ENCODE measurements at regions not wholly inside any gene's neighbourhood (a gene's known extent, or its start where the extent isn't known, plus 50 kb on each side); places are given as distances from the start of the nearest gene placed in this dataset.
"Not testable (repeated sequence)": the region's sequence is repeated elsewhere in the genome, so short reads cannot be mapped to it uniquely, and the experiment has no call there.

DNA sequence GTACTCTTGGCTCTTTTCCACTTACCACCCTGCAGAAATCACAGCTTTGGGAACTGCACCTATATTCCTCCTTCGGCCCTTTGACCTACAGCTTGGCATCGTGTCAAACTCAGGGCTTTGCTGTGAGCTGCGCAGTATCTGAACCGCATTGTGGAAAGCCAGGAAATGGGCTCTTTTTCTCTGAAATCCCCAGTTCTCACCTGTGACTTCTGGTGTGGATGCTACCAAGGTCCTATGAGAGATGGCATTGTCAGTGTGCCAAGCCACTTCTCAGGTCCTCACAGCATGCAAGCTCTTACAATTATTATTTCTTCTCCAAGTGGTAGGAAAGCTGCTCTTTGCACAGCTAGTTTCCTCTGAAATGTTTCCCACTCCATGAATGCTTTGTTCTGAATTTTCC lies 450.6 kb upstream of the TBL1XR1 start:
- Mint-ChIP-seq H3K27me3 (ENCODE audit: low read depth) (no peaks in the 10 kb centered on the region), H3K36me3 (ENCODE audit: low read depth) (no peaks in the 10 kb centered on the region)
- TF ChIP-seq, protein P1, sequence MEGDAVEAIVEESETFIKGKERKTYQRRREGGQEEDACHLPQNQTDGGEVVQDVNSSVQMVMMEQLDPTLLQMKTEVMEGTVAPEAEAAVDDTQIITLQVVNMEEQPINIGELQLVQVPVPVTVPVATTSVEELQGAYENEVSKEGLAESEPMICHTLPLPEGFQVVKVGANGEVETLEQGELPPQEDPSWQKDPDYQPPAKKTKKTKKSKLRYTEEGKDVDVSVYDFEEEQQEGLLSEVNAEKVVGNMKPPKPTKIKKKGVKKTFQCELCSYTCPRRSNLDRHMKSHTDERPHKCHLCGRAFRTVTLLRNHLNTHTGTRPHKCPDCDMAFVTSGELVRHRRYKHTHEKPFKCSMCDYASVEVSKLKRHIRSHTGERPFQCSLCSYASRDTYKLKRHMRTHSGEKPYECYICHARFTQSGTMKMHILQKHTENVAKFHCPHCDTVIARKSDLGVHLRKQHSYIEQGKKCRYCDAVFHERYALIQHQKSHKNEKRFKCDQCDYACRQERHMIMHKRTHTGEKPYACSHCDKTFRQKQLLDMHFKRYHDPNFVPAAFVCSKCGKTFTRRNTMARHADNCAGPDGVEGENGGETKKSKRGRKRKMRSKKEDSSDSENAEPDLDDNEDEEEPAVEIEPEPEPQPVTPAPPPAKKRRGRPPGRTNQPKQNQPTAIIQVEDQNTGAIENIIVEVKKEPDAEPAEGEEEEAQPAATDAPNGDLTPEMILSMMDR (IDR thresholded peaks at IDR 0.05; ENCODE audit: unreplicated experiment in 3 of 3): no peak

DNA sequence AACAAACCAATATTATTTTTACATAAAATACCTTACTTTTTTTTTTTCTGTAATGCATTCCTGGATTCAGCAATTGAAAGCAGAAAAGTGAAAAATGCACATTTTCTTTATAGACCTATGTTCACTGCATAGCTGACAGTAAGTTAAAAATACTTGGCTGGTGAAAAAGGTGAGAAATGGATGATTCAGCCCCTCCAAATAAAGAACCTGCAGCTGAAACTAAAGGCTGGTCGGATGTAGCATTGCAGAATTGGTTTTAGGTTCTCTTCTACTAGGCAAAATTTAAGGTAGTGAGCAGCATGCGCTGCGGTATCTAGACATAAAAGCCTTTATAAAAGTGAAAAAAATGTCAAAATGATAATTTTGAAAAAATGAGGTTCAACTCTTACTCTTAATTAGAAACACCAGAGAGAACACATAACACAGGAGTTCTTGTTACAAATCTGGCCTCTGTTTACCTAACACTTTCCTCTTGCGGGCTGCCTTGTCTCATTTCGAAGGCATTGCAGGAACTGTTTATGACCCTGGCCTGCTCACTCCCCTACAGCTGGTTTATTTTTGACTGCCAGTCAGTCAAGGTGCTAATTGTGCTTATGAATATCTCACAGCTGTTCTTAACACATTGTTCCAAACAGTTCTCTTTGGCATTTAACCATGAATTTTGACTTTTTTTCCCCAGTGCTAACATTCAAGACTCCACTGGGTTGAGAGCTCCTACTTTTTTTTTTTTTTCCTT lies 455.4 kb upstream of the TBL1XR1 start:
- Mint-ChIP-seq H3K9me3 (peaks cover 7% of the 10 kb centered on the region), H3K4me3 (no peak overlapping the region), H3K4me1 (peaks cover 30% of the 10 kb centered on the region)

More for the DNA sequence above, 450.6 kb upstream of the TBL1XR1 start:
- Mint-ChIP-seq H3K4me3 (no peak overlapping the region), H3K4me1 (peaks cover 42% of the 10 kb centered on the region), H3K27ac (no peak overlapping the region), H3K9me3 (no peaks in the 10 kb centered on the region)

DNA sequence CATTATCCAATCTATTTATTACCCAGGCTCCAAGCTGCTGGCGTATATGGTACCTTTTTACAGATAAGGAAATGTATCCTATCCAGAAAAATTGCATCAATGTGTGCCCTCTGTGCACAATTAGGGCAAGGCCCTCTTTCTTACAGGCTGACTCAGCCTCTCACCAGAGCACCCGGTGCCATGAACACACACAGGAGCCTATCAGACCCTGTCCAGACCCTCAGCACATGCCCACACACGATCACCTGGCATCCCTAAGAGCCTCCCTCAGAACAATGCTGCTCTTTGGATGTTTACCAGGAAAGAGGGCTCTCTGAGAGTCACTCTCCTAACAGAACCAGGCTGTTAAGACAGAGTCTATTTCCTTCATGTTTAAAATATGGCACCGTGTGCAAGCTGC lies 460.0 kb upstream of the TBL1XR1 start:
- TF ChIP-seq, protein P1 (IDR thresholded peaks at IDR 0.05; ENCODE audit: unreplicated experiment in 3 of 3): no peak
- Mint-ChIP-seq H3K4me3 (no peak overlapping the region), H3K9me3 (peaks cover 13% of the 10 kb centered on the region), H3K27ac (peak overlapping the region in 2 of 3 experiments; percentile 44 to 58), H3K27me3 (ENCODE audit: low read depth) (no peaks in the 10 kb centered on the region), H3K4me1 (peaks cover 24% of the 10 kb centered on the region), H3K36me3 (ENCODE audit: low read depth) (no peaks in the 10 kb centered on the region)

More for the DNA sequence above, 455.4 kb upstream of the TBL1XR1 start:
- no peaks in the 10 kb centered on the region for H3K36me3 Mint-ChIP-seq (ENCODE audit: low read depth)
- peak overlapping the region in 1 of 3 experiments; percentile 58 for H3K27ac Mint-ChIP-seq
- H3K27me3 Mint-ChIP-seq (ENCODE audit: low read depth): no peaks in the 10 kb centered on the region
- TF ChIP-seq, protein P1 (IDR thresholded peaks at IDR 0.05; ENCODE audit: unreplicated experiment in 3 of 3): no peak

DNA sequence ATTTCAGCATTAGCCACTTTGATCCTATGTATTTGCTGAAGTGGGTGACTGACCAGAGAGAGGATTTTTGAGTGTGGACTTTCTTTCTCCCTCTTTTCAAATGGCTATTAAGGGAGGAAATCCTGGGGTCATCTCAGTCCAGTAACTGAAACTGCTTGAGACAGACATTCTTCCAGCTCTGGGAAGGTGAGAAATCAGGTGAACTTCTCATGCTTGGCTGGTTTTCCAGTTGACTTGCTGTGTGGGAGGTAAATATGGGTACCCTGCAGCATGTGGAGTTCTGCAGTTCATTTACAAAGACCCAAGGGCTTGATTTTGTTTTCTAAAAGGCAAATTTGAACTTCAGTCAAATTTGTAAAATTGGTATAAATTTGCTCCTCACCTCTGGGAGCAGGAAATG lies 461.1 kb upstream of the TBL1XR1 start:
- Mint-ChIP-seq H3K27me3 (ENCODE audit: low read depth) (no peaks in the 10 kb centered on the region), H3K4me1 (peaks cover 15% of the 10 kb centered on the region), H3K4me3 (no peak overlapping the region), H3K9me3 (peaks cover 16% of the 10 kb centered on the region), H3K27ac (peak overlapping the region; percentile 2 to 58 (median 44)), H3K36me3 (ENCODE audit: low read depth) (no peaks in the 10 kb centered on the region)
- TF ChIP-seq, protein P1 (IDR thresholded peaks at IDR 0.05; ENCODE audit: unreplicated experiment in 3 of 3): no peak

- not testable (repeated sequence) for H3K27me3 Mint-ChIP-seq (ENCODE audit: low read depth); H3K36me3 Mint-ChIP-seq (ENCODE audit: low read depth); H3K4me1 Mint-ChIP-seq; H3K4me3 Mint-ChIP-seq; H3K27ac Mint-ChIP-seq
- H3K9me3 Mint-ChIP-seq: peaks cover 21% of the 10 kb centered on the region
Observed at GRCh38 chr3:177664380-177665103, 467.3 kb upstream of the TBL1XR1 start.

- TF ChIP-seq, protein P1 (IDR thresholded peaks at IDR 0.05; ENCODE audit: unreplicated experiment in 3 of 3): no peak
- Mint-ChIP-seq H3K9me3 (peaks cover 21% of the 10 kb centered on the region), H3K27me3 (ENCODE audit: low read depth) (no peaks in the 10 kb centered on the region), H3K27ac (no peak overlapping the region), H3K4me1 (no peaks in the 10 kb centered on the region), H3K4me3 (no peak overlapping the region), H3K36me3 (ENCODE audit: low read depth) (peaks cover 9% of the 10 kb centered on the region)
Observed at GRCh38 chr3:177665122-177665808, 468.0 kb upstream of the TBL1XR1 start.

Measured in nephron (organoid).